ENCODE measurements at regions not wholly inside any gene's neighbourhood (a gene's known extent, or its start where the extent isn't known, plus 50 kb on each side); places are given as distances from the start of the nearest gene placed in this dataset.

DNA sequence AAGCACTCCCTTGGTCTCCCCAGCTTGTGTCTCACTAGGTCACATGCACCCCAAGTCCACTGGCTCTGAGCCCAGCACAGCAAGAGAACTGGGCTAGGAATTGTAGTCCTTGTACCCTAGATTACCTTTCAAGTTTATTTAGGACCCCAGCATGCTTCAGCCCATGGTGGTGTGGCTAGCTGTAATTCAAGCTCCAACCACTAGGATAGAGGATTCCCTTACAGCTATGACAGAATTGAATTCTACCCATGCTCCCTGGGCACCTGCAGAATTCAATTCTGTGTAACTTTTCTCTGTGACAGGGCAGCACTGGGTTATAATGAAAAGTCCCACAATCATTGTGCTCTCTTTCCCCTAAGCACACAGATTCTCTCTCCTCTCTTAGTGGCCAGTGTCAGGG is 253.8 kb upstream of the DMD start:
- no peak for DNase-seq (ENCODE audit: low read depth)

DNA sequence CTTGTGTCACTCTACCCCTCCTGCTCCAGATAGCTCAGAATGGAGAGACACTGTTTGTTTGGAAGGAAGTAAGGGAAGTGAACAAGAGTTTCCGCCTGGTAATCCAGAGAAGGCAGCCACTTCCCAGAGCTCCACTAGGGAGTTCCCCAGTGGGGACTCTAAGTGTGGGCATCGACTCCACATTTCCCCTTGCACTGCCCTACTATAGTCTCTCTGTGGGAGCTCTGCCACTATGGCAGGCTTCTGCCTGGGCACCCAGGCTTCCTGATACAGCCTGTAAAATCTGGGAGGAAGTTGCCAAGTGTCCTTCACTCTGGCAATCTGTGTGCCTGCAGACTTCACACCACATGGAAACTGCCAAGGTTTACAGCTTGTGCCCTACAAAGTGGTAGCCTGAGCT is 245.8 kb upstream of the DMD start:
- DNase-seq (ENCODE audit: low read depth): no peak

DNA sequence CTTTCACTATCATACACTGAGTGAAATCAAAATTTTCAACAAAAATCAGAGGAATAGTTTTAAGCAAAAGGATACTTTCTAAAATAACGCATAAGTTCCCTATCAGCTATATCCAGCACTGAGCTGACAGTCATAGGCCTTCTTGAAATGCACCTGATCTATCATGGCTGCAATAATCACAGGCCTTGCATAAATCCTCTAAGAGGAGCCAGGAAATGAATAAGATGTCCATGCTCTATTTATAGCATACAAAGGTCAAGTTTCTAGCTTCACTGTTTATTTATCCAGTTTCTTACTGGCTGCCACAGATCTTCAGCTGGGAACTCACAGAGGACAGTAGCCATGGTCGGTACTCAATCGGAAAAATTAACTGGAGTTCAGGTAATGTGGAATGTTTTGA is 235.9 kb upstream of the DMD start:
- no peak for DNase-seq (ENCODE audit: low read depth)

DNA sequence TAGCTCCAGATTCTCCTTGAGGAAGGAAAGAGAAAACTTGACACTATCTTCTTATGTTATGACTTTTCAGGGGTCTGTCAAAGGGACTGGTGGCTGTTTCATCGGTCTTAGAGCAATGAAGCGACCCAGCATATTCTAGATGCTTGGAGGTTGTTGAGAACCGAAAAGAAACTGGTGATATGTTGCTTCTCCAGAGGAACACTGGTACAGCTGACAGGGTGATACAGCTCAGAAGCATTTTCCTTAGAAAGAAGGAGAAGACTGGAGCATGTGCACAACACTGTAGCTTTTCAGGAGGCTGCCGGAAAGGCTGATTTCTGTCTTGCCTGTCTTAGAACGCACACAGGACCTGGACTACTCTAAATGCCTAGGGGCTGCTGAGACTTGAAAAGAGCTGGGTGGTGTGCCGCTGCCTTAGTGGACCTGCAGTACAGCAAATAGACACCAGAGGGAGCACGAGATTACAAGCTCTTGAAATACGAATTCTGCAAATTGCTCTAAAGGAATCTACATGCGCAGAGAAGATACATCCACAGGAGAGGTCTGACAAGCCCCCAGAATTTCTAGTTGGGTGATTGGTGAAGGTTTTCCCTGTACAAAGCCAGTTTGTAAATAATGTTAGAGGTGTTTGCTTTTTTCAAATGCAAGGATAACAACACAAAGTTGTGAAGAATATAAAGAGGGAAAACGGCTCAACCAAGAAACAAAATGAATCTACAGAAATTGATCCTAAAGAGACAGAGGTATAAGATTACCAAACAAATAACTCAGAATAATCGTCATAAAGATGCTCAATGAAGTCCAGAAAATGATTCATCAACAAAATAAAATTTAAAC is 223.1 kb upstream of the DMD start:
- DNase-seq (ENCODE audit: low read depth): peak; percentile 19

DNA sequence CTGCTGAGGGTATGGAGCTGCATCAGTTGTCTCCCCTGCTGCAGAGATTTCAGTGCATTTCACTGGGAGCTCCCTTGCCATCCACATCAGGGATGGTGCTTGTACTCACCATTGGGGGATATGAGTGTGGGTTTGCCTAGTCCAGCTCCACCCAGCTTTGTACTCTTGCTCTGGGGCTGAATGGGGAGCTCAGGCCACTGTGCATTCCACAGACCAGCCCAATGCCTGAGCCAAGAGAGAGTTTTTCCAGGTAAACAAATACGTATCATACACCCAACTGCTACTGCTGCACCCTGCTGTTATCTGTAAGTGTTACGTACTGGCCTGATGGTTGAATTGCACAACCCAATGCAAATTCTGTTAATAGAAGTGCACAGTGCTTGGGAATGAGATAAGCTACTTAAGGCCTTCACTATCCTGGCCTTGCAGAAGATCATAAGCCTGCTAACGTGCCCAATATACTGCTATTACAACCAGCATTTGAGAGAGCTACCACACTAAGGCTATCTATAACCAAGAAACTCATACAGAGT is 205.0 kb upstream of the DMD start:
- no peak for DNase-seq (ENCODE audit: low read depth)

DNA sequence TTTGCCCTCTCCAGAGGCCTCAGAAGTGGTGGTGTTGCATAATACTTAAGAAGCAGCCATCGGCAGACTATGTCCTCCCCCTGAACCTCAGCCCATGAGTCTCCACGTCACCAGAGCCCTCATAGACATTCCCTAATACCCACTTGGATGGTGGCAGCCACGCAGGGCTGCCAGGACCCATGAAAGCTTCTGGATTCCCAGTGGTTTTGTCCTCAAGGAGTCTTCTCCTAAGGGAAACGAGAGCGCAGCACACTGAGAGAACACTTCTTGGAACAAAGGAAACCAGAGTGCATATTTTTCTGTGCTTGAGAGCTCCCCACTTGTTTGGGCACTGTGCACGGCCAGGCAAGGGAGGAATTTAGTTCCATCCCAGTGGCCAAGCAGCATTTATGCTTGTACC is 204.1 kb upstream of the DMD start:
- DNase-seq (ENCODE audit: low read depth): no peak

DNA sequence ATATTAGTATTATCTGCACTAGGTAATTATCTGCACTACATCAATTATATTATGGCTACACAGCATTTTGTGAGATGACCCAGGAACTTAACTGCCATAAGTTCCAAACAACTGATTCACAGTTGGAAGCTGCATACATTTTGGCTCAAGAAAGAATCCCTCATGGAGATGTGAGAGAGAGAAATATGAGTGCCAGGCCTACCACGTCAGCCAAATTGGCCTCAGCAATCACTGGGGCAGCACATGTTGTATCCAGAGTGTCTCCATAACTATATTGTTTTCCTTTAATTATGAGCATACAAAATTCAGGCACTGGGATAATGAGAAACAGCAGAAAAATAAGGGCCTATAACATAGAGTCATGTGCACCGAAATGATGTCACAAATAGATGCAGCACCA is 174.2 kb upstream of the DMD start:
- no peak for DNase-seq (ENCODE audit: low read depth)

DNA sequence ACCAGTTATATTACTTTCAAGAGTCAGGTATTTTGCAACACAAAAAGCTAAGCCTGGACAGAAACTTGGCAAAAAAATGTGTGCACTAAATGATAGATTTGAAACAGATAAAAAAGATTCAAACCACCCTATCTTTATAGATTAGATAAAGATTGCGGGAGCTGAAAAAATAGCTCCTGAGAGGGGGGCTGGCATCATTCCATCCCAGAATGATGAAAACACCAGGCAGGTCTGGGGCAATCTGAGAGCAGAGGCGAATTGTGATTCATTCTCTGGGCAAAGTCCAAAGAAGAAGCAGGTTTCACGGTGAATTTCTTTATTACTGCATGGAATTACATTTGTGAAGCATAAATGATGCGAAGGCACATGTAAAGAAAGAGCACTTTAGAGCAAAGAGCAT is 168.5 kb upstream of the DMD start:
- no peak for DNase-seq (ENCODE audit: low read depth)

DNA sequence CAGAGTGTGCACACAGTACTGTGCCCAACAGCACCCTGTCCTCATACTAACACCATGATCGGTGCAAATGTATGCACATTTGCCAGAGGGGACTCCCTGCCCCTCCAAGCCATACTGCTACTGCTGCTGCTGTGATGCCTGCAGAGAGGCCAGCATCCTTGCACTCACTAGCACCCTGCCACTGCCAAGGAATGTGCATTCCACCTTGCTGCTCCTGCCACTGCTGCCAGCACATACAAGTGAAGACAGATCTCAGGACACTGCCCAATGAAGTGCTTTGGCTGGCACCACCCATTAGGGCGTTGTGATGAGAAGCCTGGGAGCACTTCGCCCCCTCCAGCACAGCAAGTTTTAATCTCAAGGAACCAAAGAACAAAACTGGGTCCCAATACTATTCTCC is 146.3 kb upstream of the DMD start:
- DNase-seq (ENCODE audit: low read depth): no peak

DNA sequence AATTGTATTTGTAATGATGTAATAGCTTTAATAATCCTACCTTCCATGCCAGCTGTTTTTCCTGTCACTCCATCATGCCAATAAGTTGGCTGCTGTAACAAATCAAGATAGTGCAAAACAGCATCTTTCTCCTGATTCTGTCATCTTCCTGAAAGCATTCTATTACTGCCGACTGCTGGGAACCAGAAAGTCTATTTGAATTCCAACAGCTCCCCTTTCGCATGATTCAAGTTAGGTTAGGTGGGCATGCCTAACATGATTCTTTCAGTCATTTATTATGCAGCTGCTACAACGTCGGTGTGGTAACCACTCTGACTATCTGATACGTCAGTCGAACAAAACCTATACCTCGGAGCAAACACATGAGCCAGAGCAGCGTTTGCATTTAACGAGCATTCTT is 127.9 kb upstream of the DMD start:
- DNase-seq (ENCODE audit: low read depth): no peak

DNA sequence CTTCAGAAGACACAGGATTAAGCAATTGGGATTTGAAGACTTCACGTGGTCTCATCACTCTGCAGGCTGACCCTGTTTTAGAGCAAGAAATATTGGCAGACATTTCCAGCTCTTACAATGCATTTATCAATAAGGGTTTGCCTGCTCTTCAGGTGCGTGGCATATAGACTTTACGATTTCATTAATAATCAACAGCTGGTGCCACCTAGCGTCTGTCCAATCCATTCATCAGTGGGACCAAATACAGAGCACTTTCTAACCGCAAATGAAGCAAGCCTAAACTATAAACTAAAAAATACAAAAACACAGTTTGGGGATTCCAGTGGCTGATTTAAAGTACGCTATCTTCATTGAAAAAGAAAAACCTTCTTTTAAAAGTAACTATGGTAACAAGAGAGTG is 125.4 kb upstream of the DMD start:
- DNase-seq (ENCODE audit: low read depth): no peak

DNA sequence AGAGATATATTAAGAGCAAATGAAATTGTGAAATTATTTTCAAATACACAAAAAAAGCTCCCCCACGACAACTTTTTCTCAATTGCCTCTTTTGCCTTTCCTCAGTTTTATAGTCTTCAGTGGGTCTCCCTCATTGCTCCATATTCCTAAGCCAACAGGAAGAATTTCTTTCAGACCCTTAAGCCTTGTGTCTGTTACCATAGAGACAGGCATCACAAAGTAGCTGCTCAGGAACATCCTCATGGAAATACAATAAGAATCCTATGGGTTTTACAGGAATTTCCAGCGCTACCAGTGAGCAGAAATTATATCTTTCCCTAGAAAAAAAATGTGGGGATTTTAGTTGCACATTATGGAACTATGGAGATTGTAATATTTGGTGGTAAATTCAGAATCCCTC is 121.9 kb upstream of the DMD start:
- no peak for DNase-seq (ENCODE audit: low read depth)

DNA sequence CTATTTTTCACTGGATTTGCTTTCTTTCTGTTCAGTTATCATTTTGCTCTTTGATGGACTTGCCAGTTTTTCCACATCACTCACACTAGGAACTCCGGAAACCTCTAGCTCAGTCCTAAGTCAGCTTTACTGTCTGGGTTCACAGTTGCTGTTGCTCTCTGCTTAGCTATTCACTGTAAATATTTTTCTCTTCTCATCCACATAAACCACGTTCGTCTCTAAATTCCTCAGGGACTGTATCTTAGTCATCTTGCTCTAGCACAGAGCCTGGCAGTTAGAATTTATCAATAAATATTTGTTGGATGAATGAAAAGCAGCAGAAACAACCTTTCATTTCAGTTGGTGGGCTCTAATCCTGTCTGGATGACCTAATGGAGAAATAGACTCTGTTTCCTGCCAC is 119.4 kb upstream of the DMD start:
- no peak for DNase-seq (ENCODE audit: low read depth)

DNA sequence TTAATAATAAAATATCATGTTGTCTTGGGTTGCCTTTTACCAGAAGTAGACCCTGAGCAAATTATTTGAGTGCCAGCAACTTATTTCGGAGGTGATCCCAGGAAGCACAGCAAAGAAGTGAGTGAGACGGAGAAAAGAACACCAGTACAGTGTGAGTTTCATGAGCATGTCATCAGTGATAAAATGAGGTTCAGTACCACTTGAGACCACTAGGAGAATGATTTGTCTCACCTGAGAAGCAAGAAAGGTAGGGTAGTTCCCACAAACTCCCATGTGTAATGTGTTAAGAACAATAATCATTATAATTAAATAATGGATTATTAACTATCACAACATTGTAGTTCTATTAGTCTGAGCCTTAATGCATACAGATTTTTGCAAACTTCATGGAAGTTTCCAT is 112.8 kb upstream of the DMD start:
- DNase-seq (ENCODE audit: low read depth): no peak

DNA sequence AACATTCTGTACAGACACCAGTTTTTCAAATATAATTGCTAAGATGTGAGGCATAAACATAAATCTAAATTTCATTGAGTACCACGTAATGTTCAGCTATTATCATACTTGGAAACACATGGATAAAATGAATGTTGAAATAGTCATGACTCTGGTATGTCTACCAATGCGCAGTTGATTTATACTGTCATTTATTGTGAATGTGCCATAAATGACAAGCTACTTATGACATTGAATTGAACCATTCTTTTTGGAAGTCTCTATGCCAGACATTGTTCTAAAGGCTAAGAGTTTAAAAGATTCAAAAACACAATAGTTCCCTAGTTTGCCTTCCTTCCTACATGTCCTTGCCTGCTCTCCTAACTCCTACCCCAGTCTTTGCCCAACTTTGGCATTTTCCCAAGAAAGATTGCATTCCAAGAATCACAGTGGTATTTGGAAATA is 96.6 kb upstream of the DMD start:
- no peak for DNase-seq (ENCODE audit: low read depth)

DNA sequence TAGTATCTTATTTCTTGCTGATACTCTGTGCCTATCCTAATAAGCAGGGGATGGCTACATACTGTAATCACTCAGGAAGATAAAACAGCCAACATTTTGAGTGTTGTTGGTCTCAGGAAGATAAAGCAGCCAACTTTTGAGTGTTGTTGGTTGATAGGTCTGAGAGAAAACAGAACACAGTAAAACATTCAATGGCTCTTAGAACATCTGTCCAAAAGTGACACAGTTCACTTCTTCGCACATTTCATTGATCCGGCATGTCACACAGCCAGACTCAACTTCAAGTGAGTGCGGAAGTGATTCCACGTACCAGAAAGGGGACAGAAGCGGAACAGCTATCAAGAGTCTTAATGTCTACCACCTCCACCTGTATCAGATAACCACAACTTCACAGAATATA is 87.3 kb upstream of the DMD start:
- no peak for DNase-seq (ENCODE audit: low read depth)

DNA sequence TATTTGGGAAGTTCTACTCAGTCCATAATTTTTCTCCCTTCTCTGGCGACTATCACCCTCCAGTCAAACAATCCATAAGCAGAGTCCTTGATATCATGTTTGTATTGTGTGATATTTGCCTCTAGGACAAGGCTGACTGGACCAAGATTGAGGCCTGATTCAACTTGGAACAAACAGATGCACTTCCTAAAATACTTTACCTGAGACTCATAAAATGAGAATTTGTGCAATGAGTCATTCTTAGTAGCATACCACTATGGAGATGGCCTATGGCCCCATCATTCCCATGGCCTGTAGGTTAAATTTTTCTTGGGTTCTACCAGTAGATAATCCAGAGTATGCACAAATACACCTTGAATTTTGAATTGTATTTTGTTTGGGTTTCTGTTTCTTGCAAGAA is 74.2 kb upstream of the DMD start:
- DNase-seq (ENCODE audit: low read depth): no peak

DNA sequence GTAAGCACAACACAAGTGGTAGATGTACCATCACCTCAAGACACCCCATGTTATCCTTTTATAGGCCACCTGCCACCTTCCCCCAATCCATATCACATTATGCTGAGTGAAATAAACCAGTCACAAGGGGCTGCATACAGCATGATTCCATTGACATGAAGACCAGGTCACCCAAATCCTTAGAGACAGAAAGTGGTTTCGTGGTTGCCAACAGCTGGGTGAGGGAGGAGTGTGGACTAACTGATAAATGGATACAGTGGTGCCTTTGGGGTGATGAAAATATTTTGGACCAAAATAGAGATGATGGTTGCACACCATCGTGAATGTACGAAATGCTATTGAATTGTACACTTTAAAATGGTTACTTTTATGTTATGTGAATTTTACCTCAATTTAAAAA is 65.7 kb upstream of the DMD start:
- DNase-seq (ENCODE audit: low read depth): no peak

DNA sequence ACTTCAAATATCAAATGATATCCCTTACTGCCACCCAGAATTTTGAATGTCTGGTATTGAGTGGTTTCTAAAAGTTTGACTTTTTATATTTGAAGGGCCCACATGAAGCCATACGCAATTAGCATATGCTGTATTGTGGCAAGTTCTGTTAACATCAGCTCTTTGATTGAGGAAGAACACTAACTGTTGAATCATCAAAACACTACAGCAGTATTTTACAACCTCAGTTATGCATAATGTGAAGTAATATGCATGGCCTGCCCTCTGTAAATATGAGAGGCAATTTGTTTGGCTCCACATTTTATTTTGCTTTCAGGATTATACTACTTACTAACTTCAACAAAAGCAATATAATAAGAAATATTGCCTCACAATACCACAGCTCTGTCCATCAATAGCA is 62.2 kb upstream of the DMD start:
- no peak for DNase-seq (ENCODE audit: low read depth)

DNA sequence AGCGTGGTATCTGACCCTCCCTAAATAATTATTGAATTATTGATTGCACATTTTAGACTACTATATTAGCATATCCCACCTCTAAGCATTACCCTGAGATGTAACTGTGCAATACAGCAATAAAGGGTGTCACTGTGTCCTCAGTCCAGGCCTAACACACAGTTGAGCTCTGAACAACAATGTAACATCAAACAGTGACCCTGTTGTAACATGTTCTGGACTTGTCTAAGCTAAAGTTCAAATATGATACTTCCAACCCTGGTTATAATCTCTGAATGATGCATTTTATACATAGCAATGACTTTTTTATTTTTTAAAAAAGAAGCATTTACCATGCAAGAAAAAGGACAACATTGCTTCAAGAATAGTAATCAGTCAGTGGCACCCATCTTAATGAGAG is 61.6 kb upstream of the DMD start:
- no peak for DNase-seq (ENCODE audit: low read depth)
